NT2/D1 (cell line): ENCODE measurements at regions not wholly inside any gene's neighbourhood (a gene's known extent, or its start where the extent isn't known, plus 50 kb on each side); places are given as distances from the start of the nearest gene placed in this dataset.

Experiments used
- SUZ12 ChIP-seq: IDR thresholded peaks from 2 replicates; pipeline ENCODE4 v1.6.1; 2011; ENCODE audit not compliant: insufficient read length, insufficient read depth; ENCODE audit errors: extremely low read depth
- YY1 ChIP-seq: IDR thresholded peaks from 2 replicates; pipeline ENCODE4 v1.6.1; 2011; ENCODE audit not compliant: insufficient read length, insufficient read depth

DNA sequence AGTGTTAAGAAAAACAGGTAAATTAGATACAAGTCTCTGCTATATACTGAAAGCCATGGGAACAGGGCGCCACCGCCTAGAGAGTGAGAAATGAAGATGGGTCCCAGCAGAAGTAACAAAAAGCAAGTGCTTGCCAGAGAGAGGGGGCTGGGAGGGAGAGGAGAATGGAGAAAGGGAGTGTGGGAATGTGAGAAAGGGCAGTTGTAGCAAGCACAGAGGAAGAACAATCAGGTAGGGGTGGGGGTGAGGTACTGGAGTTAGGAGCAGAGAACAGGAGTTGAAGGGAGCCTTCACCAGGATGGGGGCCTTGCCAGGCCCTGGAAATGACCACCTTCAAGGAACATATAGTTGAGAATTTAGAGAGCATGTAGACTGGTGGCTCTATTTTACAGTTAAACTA lies 66.8 kb downstream of the TCF20 start:
- TF ChIP-seq SUZ12: no peak
- no peak for TF ChIP-seq YY1
